ENCODE measurements at regions not wholly inside any gene's neighbourhood (a gene's known extent, or its start where the extent isn't known, plus 50 kb on each side); places are given as distances from the start of the nearest gene placed in this dataset.

DNA sequence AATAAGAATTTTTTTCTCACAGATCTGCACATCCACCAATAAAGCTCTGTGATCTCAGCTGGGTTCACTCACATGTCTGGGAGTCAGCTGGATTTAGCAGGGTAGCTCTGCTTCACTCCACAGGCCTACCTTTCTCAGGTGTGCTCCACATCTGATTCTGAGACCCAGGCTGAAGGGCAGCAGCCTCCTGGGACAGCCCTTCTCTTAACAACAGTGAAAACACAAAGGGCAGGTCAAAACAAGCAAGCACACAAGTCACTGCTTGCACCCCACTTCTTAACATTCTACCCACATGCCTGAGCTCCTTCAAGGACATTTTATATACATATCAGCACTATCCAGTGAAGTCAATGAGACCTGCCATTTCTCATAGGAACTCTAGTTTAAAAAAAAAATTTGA, 96.0 kb upstream of the MAP3K4 start:
- CTCF ChIA-PET, result no interaction called here
- no peaks in the 10 kb centered on the region for H3K36me3 Mint-ChIP-seq (ENCODE audit: insufficient read depth, unreplicated experiment)
- TF ChIP-seq, protein P1, sequence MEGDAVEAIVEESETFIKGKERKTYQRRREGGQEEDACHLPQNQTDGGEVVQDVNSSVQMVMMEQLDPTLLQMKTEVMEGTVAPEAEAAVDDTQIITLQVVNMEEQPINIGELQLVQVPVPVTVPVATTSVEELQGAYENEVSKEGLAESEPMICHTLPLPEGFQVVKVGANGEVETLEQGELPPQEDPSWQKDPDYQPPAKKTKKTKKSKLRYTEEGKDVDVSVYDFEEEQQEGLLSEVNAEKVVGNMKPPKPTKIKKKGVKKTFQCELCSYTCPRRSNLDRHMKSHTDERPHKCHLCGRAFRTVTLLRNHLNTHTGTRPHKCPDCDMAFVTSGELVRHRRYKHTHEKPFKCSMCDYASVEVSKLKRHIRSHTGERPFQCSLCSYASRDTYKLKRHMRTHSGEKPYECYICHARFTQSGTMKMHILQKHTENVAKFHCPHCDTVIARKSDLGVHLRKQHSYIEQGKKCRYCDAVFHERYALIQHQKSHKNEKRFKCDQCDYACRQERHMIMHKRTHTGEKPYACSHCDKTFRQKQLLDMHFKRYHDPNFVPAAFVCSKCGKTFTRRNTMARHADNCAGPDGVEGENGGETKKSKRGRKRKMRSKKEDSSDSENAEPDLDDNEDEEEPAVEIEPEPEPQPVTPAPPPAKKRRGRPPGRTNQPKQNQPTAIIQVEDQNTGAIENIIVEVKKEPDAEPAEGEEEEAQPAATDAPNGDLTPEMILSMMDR (IDR thresholded peaks at IDR 0.05; ENCODE audit: unreplicated experiment), result no peak
- intact Hi-C loops (cut with micrococcal nuclease; ENCODE audit: unreplicated experiment), result no loop called here
- no TSS peak for BruUV-seq (replicated peaks)
- no peak overlapping the region for H3K4me3 Mint-ChIP-seq (ENCODE audit: low read depth, unreplicated experiment)
- peaks cover 4% of the 10 kb centered on the region for H3K9me3 Mint-ChIP-seq (ENCODE audit: low read depth, unreplicated experiment)
- no peak for DNase-seq
- H3K4me1 Mint-ChIP-seq (ENCODE audit: low read depth, unreplicated experiment), result no peaks in the 10 kb centered on the region
- no peaks in the 10 kb centered on the region for H3K27me3 Mint-ChIP-seq (ENCODE audit: unreplicated experiment)
- no peak overlapping the region for H3K27ac Mint-ChIP-seq (ENCODE audit: unreplicated experiment)

DNA sequence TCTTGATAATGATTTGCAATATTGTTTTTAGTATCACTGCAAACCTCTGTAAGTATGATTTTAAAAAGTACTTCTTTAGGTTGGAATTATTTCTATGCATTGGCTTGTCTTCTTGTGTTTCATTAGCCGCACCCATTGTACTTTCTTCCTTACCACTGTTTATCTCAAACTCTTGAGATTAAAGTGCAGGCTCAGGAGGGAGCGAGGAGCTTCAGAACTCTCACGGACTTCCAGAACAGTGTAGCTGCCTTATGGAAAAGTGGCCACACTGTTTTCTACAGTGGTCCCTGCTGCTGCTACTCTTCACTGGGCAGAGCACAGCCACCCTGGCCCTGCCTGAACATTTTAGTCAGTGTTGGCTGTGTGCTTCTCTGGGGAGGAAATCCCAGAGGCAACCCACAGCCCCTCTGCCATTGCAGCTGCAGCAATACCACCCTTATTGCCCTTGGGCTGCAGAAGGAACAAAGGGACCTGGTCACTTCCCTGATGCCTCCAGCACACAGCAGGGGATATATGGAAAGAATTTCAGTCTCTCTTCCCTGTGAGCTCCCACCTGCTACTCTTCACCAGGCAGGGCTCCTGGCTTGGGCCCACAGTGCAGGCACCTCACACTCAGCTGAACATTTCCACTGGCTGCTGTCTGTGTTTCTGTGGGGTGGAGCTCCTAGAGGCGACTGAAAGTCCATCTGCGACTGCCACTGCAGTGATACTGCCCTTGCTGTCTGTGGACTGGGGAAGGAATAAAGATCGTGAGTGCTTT, 91.7 kb upstream of the MAP3K4 start:
- Mint-ChIP-seq H3K4me1 (ENCODE audit: low read depth, unreplicated experiment) (no peaks in the 10 kb centered on the region), H3K27ac (ENCODE audit: unreplicated experiment) (no peak overlapping the region), H3K36me3 (ENCODE audit: insufficient read depth, unreplicated experiment) (no peaks in the 10 kb centered on the region), H3K9me3 (ENCODE audit: low read depth, unreplicated experiment) (peaks cover 4% of the 10 kb centered on the region), H3K27me3 (ENCODE audit: unreplicated experiment) (no peaks in the 10 kb centered on the region), H3K4me3 (ENCODE audit: low read depth, unreplicated experiment) (no peak overlapping the region)
- TF ChIP-seq, protein P1 (IDR thresholded peaks at IDR 0.05; ENCODE audit: unreplicated experiment), result no peak
- DNase-seq, result no peak
- no TSS peak for BruUV-seq (replicated peaks)
- intact Hi-C loops (cut with micrococcal nuclease; ENCODE audit: unreplicated experiment), result no loop called here
- CTCF ChIA-PET, result interaction anchor here (0.6 kb wide), 1 partner anchor 161 kb away, joined by 3 read pairs; no protein-coding TSS in a partner anchor

DNA sequence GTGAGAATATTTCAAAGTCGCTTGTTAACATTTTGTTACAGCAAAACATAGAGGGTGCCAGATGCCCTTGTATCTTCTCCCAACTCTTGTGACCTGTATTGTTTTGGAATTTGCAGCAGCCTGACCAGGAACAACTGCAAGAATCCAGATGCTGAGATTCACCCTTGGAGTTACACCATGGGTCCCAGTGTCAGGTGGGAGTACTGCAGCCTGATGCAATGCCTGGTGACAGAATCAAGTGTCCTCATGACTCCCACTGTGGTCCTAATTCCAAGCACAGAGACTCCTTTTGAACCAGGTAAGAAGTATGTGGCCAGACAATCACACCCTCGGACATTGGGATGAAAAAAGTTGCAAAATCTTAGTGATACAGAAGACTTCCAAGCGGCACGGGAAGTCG, 79.6 kb upstream of the MAP3K4 start:
- CTCF ChIA-PET, result no interaction called here

DNA sequence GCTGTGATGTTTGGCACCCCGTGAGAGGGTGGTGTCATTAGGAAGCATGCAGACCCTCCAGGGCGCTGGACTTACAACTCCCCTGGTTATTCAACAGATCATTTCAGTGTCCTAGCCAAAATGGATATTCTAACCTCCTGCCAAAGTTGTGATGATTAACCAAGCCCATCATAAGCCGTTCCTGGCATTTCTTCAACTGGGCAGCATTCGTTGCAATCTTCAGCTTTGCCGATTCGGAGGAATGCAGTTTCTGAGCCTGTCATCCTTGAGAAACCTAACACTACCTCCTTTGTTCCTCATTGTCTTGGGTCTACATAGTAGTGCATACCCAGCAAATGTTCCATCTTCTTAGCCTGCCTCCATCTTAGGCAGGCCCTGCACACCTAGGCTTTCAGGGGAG, 79.2 kb upstream of the MAP3K4 start:
- TF ChIP-seq, protein P1 (IDR thresholded peaks at IDR 0.05; ENCODE audit: unreplicated experiment), result no peak
- H3K27ac Mint-ChIP-seq (ENCODE audit: unreplicated experiment), result no peak overlapping the region
- no peak overlapping the region for H3K4me3 Mint-ChIP-seq (ENCODE audit: low read depth, unreplicated experiment)
- peaks cover under 1% of the 10 kb centered on the region for H3K4me1 Mint-ChIP-seq (ENCODE audit: low read depth, unreplicated experiment)
- H3K9me3 Mint-ChIP-seq (ENCODE audit: low read depth, unreplicated experiment), result peaks cover 13% of the 10 kb centered on the region
- H3K27me3 Mint-ChIP-seq (ENCODE audit: unreplicated experiment), result no peaks in the 10 kb centered on the region
- intact Hi-C loops (cut with micrococcal nuclease; ENCODE audit: unreplicated experiment), result no loop called here
- DNase-seq, result no peak
- CTCF ChIA-PET, result no interaction called here
- no TSS peak for BruUV-seq (replicated peaks)
- H3K36me3 Mint-ChIP-seq (ENCODE audit: insufficient read depth, unreplicated experiment), result no peaks in the 10 kb centered on the region

More for the DNA sequence above, 79.6 kb upstream of the MAP3K4 start:
- Mint-ChIP-seq H3K27me3 (ENCODE audit: unreplicated experiment) (no peaks in the 10 kb centered on the region), H3K9me3 (ENCODE audit: low read depth, unreplicated experiment) (peaks cover 17% of the 10 kb centered on the region), H3K36me3 (ENCODE audit: insufficient read depth, unreplicated experiment) (no peaks in the 10 kb centered on the region), H3K4me3 (ENCODE audit: low read depth, unreplicated experiment) (no peak overlapping the region), H3K4me1 (ENCODE audit: low read depth, unreplicated experiment) (no peaks in the 10 kb centered on the region), H3K27ac (ENCODE audit: unreplicated experiment) (no peak overlapping the region)
- intact Hi-C loops (cut with micrococcal nuclease; ENCODE audit: unreplicated experiment), result no loop called here
- BruUV-seq (replicated peaks), result no TSS peak
- TF ChIP-seq, protein P1 (IDR thresholded peaks at IDR 0.05; ENCODE audit: unreplicated experiment), result no peak
- DNase-seq, result no peak
